GM19023 (cell line): ENCODE measurements at regions not wholly inside any gene's neighbourhood (a gene's known extent, or its start where the extent isn't known, plus 50 kb on each side); places are given as distances from the start of the nearest gene placed in this dataset.
"Not testable (repeated sequence)": the region's sequence is repeated elsewhere in the genome, so short reads cannot be mapped to it uniquely, and the experiment has no call there.

Experiments
- ATAC-seq: cut with Tn5 transposase; IDR thresholded peaks from one replicate; pipeline ENCODE4 v1.9.1; 2021; ENCODE audit warnings: mild to moderate bottlenecking, moderate library complexity; ENCODE audit not compliant: unreplicated experiment

DNA sequence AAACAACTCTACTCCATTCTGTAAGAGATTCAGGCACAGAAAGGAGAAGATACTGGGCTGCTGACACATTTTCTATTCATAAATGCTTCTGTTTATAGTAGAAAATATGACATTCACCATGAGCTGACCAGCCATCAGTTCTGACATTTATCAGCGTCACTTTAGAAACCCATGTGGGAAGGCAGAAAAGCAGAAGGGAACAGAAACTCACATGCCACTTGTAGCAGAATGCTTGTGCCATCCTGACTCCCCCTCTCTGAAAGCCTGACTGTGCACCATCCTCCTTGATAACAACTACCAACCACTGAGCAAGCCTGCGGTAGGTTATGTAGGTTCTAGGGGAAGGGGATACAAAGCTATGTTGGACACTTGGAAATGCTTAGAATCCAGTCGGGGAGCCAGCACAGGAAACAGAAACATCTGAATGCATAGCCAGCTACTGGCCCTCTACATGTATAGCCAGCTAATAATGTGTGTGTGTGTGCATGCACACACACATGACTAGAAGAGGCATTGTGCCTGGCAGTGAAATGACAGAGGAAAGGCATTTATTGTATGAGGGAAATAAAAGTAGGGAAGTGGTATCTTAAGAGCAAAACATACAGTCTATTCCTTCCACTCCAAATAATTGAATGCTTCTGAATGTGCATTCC, 104.3 kb downstream of the SPDYE17 start:
- not testable (repeated sequence) for ATAC-seq

GRCh38 chr7:76926416-76926815, 105.7 kb downstream of the SPDYE17 start:
- ATAC-seq: not testable (repeated sequence)

- not testable (repeated sequence) for ATAC-seq
Measured at GRCh38 chr7:76924756-76925155, 107.4 kb downstream of the SPDYE17 start.

DNA sequence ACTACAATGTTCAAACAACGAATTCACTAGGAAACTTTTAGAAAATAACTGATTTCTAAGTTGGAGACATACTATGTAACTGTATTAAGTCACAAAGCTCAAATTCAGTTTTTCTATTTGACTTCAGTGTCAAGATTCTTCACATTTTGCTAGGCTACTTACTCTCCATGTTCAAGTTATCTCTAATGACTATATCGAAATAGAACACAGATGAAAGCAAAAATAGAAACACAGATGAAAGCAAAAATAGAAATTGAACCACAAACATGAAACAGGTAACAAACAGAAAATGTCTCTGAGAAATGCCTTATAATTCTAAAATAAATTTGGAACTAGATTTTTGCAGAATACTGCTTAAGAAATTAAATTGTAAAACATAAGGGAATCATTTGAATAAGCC, 113.5 kb downstream of the SPDYE17 start:
- not testable (repeated sequence) for ATAC-seq

GRCh38 chr7:76914361-76914760, 117.8 kb downstream of the SPDYE17 start:
- not testable (repeated sequence) for ATAC-seq

- not testable (repeated sequence) for ATAC-seq
Measured at GRCh38 chr7:76912011-76912814, 119.9 kb downstream of the SPDYE17 start.

DNA sequence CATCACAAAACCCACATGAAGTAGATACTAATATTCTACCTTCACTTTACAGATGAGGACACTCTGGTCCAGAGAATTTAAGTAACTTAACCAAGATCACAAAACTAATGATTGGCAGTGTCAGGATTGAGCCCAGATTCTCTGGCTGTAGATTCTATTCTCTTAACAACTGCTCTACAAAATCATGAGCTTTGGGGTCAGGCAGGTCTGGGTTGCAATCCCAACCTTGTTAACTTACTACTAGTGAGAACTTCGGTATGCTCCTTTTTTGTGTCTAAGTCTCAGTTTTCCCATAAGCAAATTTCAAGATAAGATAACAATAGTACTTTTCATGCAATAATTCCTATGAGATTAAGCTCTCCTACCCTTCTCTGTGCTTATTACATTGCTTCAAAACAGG, 127.5 kb downstream of the SPDYE17 start:
- ATAC-seq: not testable (repeated sequence)

GRCh38 chr7:76901944-76902710, 130.0 kb downstream of the SPDYE17 start:
- ATAC-seq: not testable (repeated sequence)

DNA sequence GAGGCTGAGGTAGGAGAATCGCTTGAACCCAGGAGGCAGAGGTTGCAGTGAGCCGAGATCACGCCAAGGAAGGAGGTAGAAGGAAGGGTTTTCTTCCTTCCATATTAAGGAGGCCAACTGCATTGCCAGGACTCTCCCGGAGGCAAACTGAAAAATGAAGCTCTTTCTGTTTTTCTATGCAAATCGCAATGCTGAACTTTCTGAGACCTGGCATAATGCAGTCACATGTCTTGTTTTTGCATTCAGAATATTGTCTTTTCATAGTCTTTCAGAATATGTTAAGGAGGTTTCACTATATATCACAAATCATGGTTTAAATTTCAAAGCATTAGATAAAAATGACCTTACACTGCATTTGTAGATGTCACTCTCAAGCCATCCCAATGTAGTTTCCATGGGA, 133.4 kb downstream of the SPDYE17 start:
- not testable (repeated sequence) for ATAC-seq

GRCh38 chr7:76897007-76897406, 135.2 kb downstream of the SPDYE17 start:
- not testable (repeated sequence) for ATAC-seq

DNA sequence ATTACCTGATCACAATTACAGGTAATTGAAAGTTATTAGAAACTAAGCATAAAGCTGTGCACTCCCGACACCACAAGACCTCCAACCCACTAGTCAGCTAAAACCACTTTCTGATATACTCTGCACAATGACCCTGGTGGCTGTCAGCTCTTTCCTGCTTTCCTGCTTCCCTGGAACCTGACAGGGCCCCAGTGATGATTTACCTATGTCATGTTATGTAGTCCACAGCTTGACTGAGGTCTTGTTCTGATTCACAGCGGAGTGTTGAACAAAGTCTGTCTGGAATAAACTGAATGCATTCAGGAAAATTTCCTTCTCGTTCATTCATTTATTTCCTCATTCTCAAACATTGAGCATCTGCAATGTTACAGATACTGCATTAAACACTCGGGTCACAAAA, 136.5 kb downstream of the SPDYE17 start:
- not testable (repeated sequence) for ATAC-seq

- not testable (repeated sequence) for ATAC-seq
Measured at GRCh38 chr7:76891771-76892170, 140.4 kb downstream of the SPDYE17 start.

DNA sequence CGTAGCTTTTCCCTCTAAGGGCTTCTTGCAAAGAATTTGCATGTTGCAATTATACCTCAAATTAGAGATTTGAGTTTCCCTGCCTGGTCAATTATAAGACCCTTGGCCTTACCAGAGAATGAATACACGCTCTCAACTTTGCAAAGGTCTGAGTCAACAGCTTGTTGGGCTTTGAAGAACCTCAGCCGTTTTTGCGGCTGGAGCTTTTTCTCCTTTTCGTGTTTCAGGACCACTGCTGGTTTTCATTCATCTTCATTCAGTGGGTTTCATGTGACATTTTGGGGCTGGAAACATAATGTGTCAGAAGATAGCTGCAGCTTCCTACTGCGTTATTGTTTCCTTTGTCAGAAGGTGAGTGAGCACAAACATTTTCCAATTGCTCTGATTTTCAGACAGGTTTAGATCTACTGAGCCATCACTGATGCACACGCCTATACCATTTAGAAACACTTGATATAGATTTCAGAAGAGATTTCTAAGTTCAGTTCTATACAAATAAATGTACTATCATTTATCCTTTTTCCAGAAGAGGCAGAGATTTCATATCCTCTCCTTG, 152.3 kb downstream of the SPDYE17 start:
- ATAC-seq: not testable (repeated sequence)

DNA sequence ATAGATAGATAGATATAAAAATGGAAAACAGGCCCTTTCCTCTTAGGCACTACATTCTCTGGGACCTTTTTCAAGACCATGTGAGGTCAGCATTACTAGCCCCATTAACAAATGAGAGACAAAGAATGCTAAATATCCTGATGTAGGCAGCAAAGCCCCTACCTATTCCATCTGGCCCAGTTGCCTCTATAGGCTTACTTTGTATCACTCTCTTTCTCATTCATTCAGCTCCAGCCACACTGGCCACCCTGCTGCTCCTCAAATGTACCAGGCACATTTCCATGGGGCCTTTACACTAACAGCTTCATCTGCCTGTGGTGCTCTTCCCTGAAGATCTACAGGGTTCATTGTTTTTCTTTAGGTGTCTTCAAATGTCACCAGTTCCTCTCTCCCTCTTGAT, 156.4 kb downstream of the SPDYE17 start:
- ATAC-seq: not testable (repeated sequence)

- not testable (repeated sequence) for ATAC-seq
Measured at GRCh38 chr7:76870504-76870808, 161.7 kb downstream of the SPDYE17 start.

DNA sequence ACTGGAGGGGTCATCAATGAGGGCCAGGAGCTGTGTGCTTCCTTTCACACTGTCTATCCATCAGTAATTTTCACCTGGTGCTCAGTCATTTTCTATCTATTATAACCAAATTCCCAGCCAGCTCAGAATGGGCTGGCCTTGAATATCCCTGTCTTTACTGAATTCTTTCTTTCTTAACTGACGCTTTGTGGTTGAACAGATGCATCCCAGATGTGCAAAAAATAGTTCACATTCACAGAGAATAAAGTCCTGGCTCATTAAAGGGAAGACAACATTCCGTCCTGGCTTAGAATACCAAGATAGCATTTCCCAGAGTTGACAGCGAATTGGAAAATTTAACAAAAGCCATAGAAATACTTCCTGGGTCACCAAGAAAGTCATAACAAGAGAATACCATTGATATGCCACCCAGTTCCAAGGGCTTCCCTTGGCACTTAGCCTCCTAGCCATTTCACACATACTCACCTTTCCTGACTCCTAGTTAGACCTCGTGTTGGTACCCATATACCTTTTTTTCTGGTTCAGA, 164.7 kb downstream of the SPDYE17 start:
- not testable (repeated sequence) for ATAC-seq

- not testable (repeated sequence) for ATAC-seq
Measured at GRCh38 chr7:76863150-76863773, 168.9 kb downstream of the SPDYE17 start.

DNA sequence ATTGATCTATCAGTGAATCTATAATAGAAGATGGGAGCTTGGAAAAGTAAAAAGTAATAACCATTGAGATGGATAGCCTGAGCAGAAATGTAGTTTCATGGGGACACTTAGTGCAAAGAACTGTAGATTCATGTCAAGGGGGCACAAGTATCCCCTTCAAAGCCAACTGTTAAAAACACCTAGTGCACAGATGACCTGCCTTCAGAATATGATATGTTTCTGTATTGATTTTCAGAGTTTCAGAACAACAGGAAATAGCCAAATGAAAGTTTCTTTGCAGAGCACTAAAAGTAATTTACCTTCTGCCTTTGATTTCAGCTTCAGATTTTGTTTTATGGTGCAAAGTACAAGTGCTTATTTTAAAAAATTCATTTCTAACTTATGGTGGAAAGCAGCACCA, 169.9 kb downstream of the SPDYE17 start:
- ATAC-seq: not testable (repeated sequence)

- not testable (repeated sequence) for ATAC-seq
Measured at GRCh38 chr7:76859933-76860332, 172.2 kb downstream of the SPDYE17 start.

- not testable (repeated sequence) for ATAC-seq
Measured at GRCh38 chr7:76854631-76855030, 177.5 kb downstream of the SPDYE17 start.
